Left forelimb (tissue), 1 donor: ENCODE measurements at regions not wholly inside any gene's neighbourhood (a gene's known extent, or its start where the extent isn't known, plus 50 kb on each side); places are given as distances from the start of the nearest gene placed in this dataset.

Experiments
- DNase-seq: peaks from one replicate; pipeline ENCODE4 v3.0.0-alpha.2; 2018; ENCODE audit warnings: low spot score

DNA sequence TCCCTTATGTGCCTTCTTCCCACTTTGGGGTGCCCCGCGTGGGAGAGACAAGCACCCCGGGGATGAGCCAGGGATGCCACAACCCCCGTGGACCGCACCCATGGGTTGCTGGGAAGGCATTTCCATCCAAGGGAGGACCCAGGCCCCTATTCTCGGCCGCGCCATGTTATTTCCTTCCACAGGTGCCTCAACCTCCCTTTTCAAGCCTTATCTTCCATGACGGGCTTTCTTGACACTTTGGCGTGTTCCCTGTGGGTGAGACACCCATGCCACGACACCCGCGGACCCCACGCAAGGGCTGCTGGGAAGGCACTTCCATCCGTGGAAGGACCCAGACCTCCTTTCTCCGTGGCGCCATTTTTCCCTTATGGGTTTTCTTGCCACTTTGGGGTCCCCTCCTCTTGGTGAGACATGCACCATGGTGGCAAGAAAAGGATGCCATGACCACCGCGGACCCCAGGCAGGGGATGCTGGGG, 269.2 kb downstream of the ALG10 start:
- DNase-seq: no peak

GRCh38 chr12:34292736-34293625, 270.7 kb downstream of the ALG10 start:
- DNase-seq: peak; percentile 40

DNA sequence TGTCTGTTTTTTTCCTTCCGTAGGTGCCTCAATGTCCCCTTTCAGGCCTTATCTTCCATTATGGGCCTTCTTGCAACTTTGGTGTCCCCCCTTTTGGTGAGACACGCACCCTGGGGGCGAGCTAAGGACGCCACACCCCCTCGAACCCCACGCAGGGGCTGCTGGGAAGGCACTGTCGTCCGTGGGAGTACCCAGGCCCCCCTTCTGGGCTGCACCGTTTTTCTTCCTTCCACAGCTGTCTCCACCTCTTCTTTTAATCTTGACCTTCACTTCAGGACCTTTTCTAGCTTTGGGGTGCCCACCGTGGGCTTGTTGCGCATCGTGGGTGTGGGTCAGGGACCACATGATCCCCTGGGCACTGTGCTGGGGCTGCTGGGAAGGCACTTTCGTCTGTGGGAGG, 271.8 kb downstream of the ALG10 start:
- DNase-seq: no peak

- peak; percentile 33 for DNase-seq
Measured at GRCh38 chr12:34294671-34295365, 272.5 kb downstream of the ALG10 start.

DNA sequence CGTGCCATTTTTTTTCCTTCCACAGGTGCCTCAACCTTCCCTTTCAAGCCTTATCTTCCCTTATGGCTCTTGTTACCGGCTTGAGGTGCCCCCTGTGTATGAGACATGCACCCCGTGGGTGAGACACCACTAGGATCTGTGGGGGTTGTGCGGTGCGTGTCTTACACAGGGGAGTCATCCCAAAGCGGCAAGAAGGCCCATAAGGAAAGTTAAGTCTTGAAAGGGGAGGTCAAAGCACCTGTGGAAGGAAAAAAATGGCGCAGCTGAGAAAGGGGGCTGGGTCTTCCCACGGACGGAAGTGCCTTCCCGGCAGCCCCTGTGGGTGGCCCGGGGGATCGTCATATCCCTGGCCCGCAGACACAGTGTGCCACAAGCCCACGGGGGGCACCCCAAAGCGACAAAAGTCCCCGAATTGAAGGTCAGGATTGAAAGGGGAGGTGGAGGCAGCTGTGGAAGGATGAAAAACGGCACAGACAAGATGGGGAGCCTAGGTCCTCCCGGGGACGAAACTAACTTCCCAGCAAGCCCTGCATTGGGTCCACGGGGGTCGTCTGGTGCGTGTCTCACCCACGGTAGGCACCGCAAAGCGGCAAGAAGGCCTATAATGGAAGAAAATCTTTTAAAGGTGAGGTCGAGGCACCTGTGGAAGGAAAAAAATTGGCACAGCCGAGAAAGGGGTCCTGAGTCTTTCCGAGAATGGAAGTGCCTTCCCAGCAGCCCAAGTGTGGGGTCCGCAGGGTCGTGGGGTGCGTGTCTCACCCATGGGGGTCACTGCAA, 273.3 kb downstream of the ALG10 start:
- DNase-seq: peak; percentile 46

GRCh38 chr12:34296143-34297041, 274.1 kb downstream of the ALG10 start:
- DNase-seq: peak; percentile 37

DNA sequence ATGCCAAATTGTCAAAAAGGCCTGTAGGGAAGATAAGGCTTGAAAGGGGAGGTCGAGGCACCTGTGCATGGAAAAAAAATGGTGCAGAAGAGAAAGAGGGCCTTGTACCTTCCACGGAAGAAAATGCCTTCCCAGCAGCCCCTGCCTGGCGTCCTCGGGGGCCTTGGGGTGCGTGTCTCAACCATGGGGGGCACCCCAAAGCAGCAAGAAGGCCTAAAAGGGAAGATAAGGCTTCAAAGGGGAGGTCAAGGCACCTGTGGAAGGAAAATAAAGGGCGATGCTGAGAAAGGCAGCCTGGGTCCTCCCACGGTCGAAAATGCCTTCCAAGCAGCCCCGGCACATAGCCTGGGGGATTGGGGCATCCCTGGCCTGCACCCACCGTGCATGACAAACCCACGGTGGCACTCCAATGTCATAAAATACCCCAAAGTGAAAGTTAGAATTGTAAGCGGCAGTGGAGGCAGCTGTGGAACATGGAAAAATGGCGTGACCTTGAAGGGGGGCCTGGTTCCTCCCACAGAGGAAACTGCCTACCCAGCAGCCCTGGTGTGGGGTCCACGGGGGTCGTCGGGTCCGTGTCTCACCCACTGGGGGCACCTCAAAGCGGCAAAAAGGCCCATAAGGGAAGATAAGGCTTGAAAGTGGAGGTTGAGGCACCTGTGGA, 275.0 kb downstream of the ALG10 start:
- DNase-seq: peak; percentile 26

DNA sequence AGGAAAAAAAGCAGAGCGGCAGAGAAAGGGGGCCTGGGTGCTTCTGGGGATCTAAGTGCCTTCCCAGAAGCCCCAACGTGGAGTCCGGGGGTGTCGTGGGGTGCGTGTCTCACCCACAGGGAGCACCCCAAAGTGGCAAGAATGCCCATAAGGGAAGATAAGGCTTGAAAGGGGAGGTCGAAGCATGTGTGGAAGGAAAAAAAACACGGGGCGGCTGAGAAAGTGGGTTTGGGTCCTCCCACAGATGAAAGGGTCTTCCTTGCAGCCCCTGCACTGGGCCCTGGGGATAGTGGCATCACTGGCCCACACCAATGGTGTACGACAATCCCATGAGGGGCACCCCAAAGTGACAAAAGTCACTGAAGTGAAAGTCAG, 275.5 kb downstream of the ALG10 start:
- DNase-seq: no peak

DNA sequence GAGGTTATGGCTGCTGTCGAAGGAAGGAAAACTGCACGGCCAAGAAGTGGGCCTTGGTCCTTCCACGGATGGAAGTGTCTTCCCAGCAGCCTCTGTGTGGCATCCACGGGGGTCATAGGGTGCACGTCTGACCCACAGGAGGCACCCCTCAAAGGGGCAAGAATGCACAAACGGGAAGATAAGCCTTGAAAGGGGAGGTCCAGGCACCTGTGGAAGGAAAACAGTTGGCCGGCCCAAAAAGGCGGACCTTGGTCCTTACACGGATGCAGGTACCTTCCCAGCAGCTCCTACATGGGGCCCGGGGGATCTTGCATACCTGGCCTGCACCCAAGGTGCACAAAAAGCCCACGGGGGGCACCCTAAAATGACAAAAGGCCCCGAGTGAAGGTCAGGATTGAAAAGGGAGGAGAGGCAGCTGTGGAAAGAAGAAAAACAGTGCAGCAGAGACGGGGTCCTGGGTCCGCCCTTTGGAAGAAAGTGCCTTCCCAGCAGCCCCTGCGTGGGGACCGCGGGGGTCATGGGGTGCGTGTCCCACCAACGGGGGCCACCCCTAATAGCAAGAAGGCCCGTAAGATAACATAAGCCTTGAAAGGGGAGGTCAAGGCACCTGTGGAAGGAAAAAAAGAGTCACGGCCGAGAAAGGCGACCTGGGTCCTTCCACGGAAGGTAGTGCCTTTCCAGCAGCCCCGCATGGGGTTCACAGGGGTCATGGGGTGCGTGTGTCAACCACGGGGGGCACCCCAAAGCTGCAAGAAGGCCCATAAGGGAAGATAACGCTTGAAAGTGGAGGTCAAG, 276.1 kb downstream of the ALG10 start:
- no peak for DNase-seq

GRCh38 chr12:34298971-34299801, 276.9 kb downstream of the ALG10 start:
- DNase-seq: no peak

GRCh38 chr12:34299802-34300193, 277.5 kb downstream of the ALG10 start:
- DNase-seq: no peak

DNA sequence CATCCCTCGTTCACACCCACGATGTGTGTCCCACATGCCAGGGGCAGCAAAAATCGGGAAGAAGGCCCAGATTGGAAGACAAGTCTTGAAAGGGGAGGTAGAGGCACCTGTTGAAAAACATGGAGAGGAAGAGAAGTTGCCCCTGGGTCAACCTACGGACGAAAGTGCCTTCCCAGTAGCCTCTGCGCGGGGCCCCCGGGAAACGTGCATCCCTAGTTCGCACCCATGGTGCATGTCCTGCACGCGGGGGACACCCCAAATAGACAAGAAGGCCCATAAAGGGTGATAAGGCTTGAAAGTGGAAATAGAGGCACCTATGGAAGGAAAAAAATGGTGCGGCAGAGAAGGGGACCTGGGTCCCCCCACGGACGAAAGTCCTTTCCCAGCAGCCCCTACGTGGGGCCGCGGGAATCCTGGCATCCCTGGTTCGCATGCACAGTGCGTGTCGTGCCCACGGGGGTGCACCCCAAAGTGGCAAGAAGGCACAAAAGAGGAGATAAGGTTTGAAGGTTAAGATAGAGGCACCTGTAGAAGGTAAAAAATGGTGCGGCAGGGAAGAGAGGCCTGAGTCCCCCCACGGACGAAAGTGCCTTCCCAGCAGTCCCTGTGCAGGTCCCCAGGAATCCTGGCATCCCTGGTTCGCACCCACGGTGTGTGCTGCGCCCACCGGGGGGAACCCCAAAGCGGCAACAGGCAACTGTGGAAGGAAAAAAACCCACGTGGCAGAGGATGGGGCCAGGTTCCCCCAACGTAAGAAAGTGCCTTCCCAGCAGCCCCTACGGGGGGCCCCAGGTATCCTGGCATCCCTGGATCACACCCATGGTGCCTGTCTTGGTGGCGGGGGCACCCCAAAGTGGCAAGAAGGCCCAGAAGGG, 278.3 kb downstream of the ALG10 start:
- no peak for DNase-seq

- no peak for DNase-seq
Measured at GRCh38 chr12:34301251-34302130, 279.2 kb downstream of the ALG10 start.

DNA sequence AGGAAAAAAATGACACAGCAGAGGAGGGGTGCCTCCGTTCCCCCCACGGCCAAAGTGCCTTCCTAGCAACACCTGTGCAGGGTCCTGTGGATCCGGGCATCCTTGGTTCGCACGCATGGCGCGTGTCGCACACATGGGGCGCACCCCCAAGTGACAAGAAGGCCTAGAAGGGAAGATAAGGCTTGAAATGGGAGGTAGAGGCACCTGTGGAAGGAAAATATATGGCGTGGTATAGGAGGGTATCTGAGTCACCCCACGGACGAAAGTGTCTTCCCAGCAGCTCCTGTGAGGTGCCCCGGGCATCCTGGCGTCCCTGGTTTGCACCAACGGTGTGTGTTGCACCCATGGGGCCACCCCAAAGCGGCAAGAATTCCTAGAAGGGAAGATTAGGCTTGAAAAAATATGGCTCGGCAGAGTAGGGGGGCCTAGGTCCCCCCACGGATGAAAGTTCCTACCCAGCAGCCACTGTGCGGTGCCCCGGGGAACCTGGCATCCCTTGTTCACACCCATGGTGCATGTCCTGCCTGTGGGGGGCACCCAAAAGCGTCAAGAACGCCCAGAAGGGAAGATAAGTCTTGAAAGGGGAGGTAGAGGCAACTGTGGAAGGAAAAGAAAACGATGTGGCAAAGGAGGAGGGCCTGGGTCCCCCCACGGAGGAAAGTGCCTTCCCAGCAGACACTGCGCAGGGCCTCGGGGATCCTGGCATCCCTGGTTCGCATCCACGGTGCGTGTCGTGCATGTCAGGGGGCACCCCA, 280.0 kb downstream of the ALG10 start:
- DNase-seq: no peak

GRCh38 chr12:34303091-34303870, 281.0 kb downstream of the ALG10 start:
- no peak for DNase-seq

DNA sequence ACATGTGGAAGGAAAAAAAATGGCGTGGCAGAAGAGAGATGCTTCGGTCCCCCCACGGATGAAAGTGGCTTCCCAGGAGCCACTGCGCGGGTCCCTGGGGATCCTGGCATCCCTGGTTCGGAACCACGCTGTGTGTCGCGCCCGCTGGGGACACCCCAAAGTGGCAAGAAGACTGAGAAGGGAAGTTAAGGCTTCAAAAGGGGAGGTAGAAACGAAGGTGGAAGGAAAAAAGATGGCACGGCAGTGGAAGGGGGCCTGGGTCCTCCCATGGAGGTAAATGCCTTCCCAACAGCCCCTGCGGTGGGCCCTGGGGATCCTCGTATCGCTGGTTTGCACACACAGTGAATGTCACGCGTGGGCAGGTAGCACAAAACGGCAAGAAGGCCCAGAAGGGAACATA, 281.7 kb downstream of the ALG10 start:
- DNase-seq: no peak
